Tibial nerve (tissue), 4 donors: ENCODE measurements at regions not wholly inside any gene's neighbourhood (a gene's known extent, or its start where the extent isn't known, plus 50 kb on each side); places are given as distances from the start of the nearest gene placed in this dataset.

ENCODE experiments used
- DNase-seq, 2 donors: peaks; one replicate each; pipeline ENCODE4 v3.0.0-alpha.2; 2019; ENCODE audit warnings: low spot score in 2 of 2
- H3K27ac ChIP-seq, 4 donors: fragments of 200-600 bp; sonication (generic) in 3 of 4; one replicate each; pipeline ENCODE4 v1.5.1; 2017 to 2019; ENCODE audit warnings: mild to moderate bottlenecking in 1 of 4
- H3K27me3 ChIP-seq, 2 donors: fragments of 200-600 bp; sonication (generic) in 1 of 2; one replicate each; pipeline versions ENCODE4 v1.5.1 to v1.6.0; 2017 to 2019
- H3K36me3 ChIP-seq, 3 donors: fragments of 200-600 bp; sonication (generic); one replicate each; pipeline ENCODE4 v1.5.1; 2018 to 2019
- H3K4me1 ChIP-seq, 4 donors: fragments of 200-600 bp; sonication (generic) in 3 of 4; one replicate each; pipeline ENCODE4 v1.5.1; 2017 to 2019
- H3K4me3 ChIP-seq, 4 donors: fragments of 200-600 bp; sonication (generic) in 3 of 4; one replicate each; pipeline ENCODE4 v1.5.1; 2017 to 2019; ENCODE audit warnings: mild to moderate bottlenecking in 1 of 4, moderate library complexity in 1 of 4
- H3K9me3 ChIP-seq, 4 donors: fragments of 200-600 bp; sonication (generic) in 3 of 4; one replicate each; pipeline ENCODE4 v1.5.1; 2017 to 2019
- EP300 ChIP-seq, 2 donors: sonication (generic); formaldehyde crosslinking; IDR thresholded peaks; one replicate each; pipeline ENCODE4 v1.6.1; 2017; ENCODE audit warnings: antibody characterized with exemption in 2 of 2, mild to moderate bottlenecking in 1 of 2
- POLR2A ChIP-seq, 2 donors: fragments of 450-650 bp; IDR thresholded peaks; one replicate each; pipeline ENCODE4 v1.6.1; 2017; ENCODE audit warnings: antibody characterized with exemption in 2 of 2, mild to moderate bottlenecking in 2 of 2, moderate library complexity in 2 of 2
- WGBS, 2 donors: methylation state at CpG; one replicate each; pipeline ENCODE4 v1.1.5; 2018; 5-methylcytosine and 5-hydroxymethylcytosine counted together
- TF ChIP-seq, protein P1 (sequence below), 5 experiments: fragments of 200-600 bp in 3 of 5; fragments of 450-650 bp in 2 of 5; sonication (generic) in 3 of 5; IDR thresholded peaks; one replicate each; pipeline ENCODE4 v1.5.1; 2016 to 2019; ENCODE audit warnings: antibody characterized with exemption in 5 of 5, mild to moderate bottlenecking in 3 of 5, moderate library complexity in 2 of 5

DNA sequence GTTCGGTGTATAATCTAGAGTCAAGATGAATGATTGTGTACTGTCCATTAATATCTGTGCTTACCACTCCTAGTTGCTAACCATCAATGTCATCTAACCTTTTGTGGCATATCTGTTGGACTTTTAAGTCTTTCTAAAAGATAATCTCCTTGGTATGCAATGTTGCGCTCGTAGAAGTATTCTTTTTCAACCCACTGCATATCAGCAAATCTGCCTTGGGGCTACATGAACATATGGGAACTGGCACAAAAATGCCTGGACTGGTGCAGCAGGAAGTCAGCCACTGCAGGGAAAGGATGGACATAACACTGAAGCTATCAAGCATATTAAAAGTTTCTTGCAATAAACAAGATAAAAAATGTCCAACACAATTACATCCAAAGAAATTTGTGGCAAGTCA is 124.3 kb upstream of the SLC38A4 start:
- Histone ChIP-seq H3K4me1 (no peaks in the 10 kb centered on the region), H3K36me3 (no peaks in the 10 kb centered on the region), H3K27ac (no peak overlapping the region), H3K9me3 (no peaks in the 10 kb centered on the region), H3K27me3 (no peaks in the 10 kb centered on the region), H3K4me3 (no peak overlapping the region)
- 86 to 88% methylated on average over 3 of the region's 3 CpGs for WGBS, 2 donors
- TF ChIP-seq EP300 (IDR thresholded peaks at IDR 0.05) (no peak), POLR2A (IDR thresholded peaks at IDR 0.05) (no peak)
- TF ChIP-seq, protein P1, sequence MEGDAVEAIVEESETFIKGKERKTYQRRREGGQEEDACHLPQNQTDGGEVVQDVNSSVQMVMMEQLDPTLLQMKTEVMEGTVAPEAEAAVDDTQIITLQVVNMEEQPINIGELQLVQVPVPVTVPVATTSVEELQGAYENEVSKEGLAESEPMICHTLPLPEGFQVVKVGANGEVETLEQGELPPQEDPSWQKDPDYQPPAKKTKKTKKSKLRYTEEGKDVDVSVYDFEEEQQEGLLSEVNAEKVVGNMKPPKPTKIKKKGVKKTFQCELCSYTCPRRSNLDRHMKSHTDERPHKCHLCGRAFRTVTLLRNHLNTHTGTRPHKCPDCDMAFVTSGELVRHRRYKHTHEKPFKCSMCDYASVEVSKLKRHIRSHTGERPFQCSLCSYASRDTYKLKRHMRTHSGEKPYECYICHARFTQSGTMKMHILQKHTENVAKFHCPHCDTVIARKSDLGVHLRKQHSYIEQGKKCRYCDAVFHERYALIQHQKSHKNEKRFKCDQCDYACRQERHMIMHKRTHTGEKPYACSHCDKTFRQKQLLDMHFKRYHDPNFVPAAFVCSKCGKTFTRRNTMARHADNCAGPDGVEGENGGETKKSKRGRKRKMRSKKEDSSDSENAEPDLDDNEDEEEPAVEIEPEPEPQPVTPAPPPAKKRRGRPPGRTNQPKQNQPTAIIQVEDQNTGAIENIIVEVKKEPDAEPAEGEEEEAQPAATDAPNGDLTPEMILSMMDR (IDR thresholded peaks at IDR 0.05), result no peak
- no peak for DNase-seq

DNA sequence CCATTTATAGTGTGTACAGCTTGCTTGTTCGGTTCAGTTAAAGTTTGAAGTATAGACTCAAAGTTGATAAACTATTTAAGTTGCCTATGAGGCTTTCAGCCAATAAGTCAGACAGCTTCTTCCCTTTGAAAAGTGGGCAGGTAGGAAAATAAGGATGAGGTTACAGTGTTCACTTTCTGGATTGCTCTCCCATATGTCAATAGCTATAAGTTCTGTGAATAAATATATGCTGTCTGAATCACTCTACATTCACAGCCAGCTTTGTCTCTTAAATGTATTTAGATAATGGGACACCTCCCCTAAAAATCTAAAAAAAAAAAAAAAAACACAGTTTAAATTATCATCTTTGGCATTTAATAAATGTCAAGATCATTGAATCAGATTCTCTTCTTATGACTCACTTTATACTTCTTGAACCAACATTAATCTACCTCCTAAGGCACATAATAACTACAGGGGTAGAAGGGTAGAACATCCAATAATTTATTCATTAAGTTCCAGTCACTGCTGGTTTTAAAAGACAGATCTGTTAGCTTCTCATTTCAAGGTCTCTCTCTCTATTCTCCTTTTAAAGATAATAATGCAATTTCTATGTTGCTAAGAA is 126.4 kb upstream of the PCED1B start:
- WGBS, 2 donors, result 79 to 82% methylated on average over 1 of the region's 1 CpG
- Histone ChIP-seq H3K36me3 (no peaks in the 10 kb centered on the region), H3K9me3 (no peaks in the 10 kb centered on the region), H3K4me3 (no peak overlapping the region), H3K27me3 (no peaks in the 10 kb centered on the region), H3K27ac (no peak overlapping the region), H3K4me1 (no peaks in the 10 kb centered on the region)
- DNase-seq, result no peak
- TF ChIP-seq, protein P1 (IDR thresholded peaks at IDR 0.05), result no peak
- no peak for TF ChIP-seq EP300 (IDR thresholded peaks at IDR 0.05)
- no peak for TF ChIP-seq POLR2A (IDR thresholded peaks at IDR 0.05)

DNA sequence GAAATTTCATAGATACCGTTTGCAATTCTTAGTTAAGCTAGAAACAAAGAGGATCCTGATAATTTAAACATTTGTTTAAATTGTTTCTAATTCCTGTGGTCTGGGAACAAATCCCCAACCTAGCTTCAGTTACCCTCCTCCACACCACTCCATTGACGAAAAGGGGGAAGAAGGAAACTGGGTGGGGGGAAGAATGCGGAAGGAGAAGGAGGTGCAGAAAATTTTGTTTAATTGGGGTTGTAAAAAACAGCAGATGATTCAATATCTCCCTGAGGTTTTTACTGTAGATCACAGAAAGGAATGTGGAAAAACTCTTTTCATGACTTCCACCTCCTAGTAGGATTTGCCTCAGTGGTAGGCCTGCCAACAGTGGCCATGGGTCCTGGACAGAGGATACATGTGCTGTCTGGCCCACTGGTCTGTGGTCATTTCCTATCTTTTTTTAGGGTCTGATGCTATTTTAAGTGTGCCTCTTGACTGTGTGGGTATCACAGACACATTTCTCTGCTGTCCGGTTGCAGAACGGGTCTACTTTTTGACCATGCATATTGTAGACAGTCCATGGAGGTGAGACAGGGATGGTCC is 122.9 kb upstream of the PCED1B start:
- H3K27me3 ChIP-seq, result no peaks in the 10 kb centered on the region
- H3K9me3 ChIP-seq, result no peaks in the 10 kb centered on the region
- no peaks in the 10 kb centered on the region for H3K36me3 ChIP-seq
- no peak for TF ChIP-seq POLR2A (IDR thresholded peaks at IDR 0.05)
- no peak for TF ChIP-seq EP300 (IDR thresholded peaks at IDR 0.05)
- TF ChIP-seq, protein P1 (IDR thresholded peaks at IDR 0.05), result no peak
- no peak for DNase-seq
- 64% methylated on average over 5 of the region's 5 CpGs for WGBS, 2 donors
- no peaks in the 10 kb centered on the region for H3K4me1 ChIP-seq
- H3K27ac ChIP-seq, result no peak overlapping the region
- no peak overlapping the region for H3K4me3 ChIP-seq

DNA sequence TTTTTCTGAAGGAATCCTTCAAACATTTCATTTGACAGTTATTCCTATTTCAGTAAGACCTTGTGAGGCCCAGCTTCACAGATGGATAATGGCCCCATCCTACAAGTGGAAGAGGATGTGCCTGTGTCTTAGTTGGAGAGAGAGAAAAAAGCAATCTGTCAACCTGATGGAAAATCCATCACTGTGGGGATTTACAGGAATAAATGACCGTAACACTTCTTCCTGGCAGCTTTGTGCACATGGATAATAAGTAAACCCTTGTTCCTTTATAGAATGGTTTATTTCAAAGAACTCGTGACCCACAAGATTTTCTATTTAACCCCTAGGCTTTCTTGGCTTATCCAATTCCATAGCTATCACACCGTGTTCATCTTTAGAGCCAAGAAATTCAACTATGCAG is 121.4 kb upstream of the PCED1B start:
- 55 to 59% methylated on average over 3 of the region's 3 CpGs for WGBS, 2 donors
- TF ChIP-seq, protein P1 (IDR thresholded peaks at IDR 0.05), result no peak
- no peak for TF ChIP-seq POLR2A (IDR thresholded peaks at IDR 0.05)
- TF ChIP-seq EP300 (IDR thresholded peaks at IDR 0.05), result no peak

DNA sequence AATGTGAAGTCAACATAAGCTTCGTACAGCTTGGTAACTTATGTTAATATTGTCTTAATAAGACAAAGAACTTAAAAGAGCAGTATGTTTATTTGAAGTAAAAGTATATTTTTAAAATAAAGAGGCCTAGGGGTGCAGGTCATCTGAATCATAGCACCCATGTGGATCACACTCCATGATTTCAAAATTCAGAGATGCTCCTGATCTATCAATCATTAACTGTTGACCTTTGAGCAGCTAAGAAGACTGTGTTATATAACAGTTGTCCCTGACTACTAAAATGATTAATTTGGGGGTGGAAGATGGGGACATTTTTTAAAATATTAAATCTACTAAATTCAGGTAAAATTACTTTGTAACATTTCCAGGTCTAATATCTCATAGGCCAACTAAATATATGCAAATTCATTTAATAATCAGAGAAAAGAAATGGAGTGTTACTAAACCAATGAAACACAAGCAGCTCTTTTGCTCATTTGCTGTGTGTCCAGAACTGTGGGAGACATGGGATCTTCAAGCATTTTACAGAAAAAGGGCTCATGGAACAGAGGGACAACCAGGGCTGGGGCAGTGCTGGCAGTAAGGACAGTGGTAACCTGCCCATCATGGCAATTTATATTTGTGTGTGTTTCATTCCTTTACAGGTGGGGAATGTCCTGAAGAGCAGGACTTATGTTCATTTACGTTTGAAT is 120.7 kb upstream of the PCED1B start:
- Histone ChIP-seq H3K4me1 (peaks cover 0 to 4% (median under 1%) of the 10 kb centered on the region in 4 donors), H3K9me3 (no peaks in the 10 kb centered on the region), H3K4me3 (no peak overlapping the region), H3K27me3 (no peaks in the 10 kb centered on the region), H3K27ac (no peak overlapping the region), H3K36me3 (no peaks in the 10 kb centered on the region)
- 73 to 77% methylated on average over 2 of the region's 2 CpGs for WGBS, 2 donors
- no peak for TF ChIP-seq POLR2A (IDR thresholded peaks at IDR 0.05)
- DNase-seq, result no peak

More for the DNA sequence above, 121.4 kb upstream of the PCED1B start:
- Histone ChIP-seq H3K27ac (no peak overlapping the region), H3K9me3 (no peaks in the 10 kb centered on the region), H3K36me3 (no peaks in the 10 kb centered on the region), H3K4me3 (no peak overlapping the region), H3K27me3 (no peaks in the 10 kb centered on the region), H3K4me1 (no peaks in the 10 kb centered on the region)
- no peak for DNase-seq
